ENCODE measurements at regions not wholly inside any gene's neighbourhood (a gene's known extent, or its start where the extent isn't known, plus 50 kb on each side); places are given as distances from the start of the nearest gene placed in this dataset.

GRCh38 chr5:91906027-91906426 lies 522.9 kb upstream of the ARRDC3 start:
- TF ChIP-seq POLR2A (IDR thresholded peaks at IDR 0.05) (no peak), CTCF (IDR thresholded peaks at IDR 0.05) (no peak)
